ENCODE measurements at regions not wholly inside any gene's neighbourhood (a gene's known extent, or its start where the extent isn't known, plus 50 kb on each side); places are given as distances from the start of the nearest gene placed in this dataset.

DNA sequence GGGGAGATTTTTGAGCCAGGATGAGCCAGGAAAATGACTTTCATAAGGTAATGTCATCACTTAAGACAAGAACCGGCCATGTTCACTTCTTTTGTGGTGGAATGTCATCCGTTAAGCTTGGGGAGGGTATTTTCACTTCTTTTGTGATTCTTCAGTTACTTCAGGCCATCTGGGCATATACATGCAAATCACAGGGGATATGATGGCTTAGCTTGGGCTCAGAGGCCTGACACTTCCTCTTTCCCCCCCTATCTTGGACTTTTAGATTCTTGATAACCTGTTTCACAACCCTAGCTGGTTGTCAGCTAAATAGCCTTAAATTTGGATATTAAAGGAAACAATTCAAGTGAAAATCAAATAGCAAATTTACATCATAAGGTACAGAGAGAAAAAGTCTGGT, 986.0 kb downstream of the NLGN4Y start:
- no peak for DNase-seq (ENCODE audit: low read depth in 2 of 2)

DNA sequence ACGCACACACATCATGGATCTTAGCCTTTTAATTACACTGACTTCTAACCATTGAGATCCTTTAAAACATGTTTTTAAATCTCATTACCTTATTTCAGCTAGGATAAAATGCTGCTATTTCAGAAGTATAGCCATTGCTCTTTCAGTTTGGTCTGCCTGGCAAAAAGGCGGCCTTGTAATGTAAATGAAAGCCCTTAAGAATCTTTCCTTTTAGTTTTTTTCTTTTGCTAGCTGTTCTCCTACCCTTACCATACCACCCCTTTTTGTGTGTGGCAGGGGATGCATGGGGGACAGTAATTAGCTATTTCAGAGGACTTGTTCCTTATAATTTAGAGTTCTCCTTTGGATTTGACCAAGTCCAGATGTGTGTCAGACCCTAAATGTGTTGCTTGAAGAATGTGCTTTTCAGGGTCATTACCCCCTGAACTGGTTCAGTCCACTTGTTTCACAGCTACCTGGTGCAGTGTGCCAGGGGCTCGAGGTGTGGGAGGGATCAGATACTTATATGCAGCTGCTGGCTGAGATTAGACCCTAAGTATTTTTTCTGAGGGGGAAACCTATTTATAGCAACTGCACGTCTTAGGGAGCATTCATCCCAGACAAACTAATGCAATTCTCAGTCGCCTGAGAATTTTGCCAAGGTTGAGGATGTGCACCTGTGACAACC, 986.8 kb downstream of the NLGN4Y start:
- no peak for DNase-seq (ENCODE audit: low read depth in 2 of 2)

DNA sequence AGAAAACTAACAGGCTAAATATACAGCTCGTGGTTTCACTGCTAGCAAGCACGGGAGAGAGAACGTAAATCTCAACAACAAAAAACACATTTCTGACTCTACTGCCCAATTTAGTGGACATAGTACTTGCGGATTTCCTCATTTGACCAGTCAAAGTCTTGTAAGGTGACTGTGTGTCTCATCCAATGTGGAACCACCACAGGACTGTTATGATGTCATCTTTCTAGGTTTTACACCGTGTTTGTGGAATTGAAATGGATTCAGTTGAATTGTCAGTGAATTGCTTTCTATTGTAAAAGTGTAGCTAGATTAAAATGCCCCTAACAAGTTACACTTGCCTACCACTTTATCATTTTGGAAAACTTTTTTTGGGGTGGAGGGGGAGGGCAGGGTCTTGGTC, 1010.8 kb downstream of the NLGN4Y start:
- DNase-seq (ENCODE audit: low read depth in 2 of 2), result no peak

DNA sequence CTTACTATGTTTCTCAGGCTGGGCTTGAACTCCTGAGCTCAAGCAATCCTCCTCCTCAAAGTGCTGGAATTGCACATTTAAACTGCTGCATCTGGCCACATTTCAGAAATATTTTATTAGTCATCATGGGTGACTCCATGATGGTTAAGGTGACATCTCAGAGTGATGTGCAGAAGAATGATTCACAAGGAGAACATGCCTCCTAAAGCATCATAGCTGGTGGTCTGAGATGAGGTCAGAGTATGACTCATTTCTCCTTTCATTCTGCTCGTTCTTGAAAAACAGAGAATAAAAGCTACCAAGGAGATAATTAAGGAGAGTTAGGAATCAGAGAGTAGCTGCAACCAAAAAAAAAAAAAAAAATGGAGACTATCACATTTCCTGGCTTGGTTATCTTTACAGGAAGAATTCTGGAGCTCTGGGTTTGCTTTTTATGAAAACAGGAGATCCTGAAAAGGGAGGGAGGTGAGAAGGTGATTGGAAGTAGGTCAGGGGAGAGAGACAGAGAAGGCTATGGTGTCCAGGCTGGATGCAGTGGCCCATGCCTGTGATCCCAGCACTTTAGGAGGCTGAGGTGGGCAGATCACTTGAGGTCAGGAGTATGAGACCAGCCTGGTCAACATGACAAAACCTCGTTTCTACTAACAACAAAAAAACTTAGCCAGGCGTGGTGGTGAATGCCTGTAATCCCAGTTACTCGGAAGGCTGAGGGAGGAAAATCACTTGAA, 1011.6 kb downstream of the NLGN4Y start:
- DNase-seq (ENCODE audit: low read depth in 2 of 2), result no peak

DNA sequence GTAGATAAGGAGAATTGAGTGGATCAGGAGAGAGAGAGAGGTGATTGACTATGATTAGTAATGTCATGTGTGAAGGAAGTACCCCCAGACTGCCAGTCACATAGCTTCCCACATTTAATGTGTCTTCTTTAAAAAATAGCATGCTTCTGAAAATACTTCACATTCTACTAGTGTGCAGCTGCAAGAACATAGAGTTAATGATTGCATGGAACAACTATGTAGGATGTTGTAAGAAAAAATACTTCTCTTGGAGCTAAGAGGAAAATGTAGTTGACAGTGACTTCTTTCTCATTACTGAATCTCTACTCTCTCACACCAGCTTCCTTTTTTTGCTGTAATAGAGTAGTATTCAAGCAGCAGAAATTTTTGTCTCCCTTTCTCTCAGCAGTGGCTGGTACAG, 1016.2 kb downstream of the NLGN4Y start:
- no peak for DNase-seq (ENCODE audit: low read depth in 2 of 2)

DNA sequence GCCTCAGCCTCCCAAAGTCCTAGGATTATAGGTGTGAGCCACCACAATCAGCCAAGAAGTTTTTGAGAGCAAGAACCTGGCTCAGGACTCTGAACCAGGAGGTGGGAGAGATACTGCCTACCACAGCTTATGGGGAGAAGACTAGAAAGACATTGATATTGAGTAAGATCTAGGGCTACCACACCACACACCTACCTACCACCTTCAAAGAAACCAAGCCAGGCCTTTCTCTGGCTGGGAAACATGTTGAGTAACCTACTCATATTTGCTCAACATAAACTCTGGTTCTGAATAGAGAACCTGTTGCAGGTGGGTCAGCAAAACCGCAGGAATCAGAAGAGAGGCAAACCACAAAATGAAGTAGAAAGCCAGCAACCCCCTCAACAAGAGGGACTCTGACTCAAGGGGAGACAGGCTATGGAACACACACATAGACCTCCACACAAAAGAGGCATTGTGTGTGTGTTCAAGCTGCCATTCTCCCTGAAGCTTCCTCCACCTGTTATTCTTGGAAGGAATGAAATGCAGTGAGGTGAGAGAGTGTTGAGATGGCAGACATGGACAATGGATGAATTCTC, 1021.9 kb downstream of the NLGN4Y start:
- DNase-seq (ENCODE audit: low read depth in 2 of 2), result no peak

DNA sequence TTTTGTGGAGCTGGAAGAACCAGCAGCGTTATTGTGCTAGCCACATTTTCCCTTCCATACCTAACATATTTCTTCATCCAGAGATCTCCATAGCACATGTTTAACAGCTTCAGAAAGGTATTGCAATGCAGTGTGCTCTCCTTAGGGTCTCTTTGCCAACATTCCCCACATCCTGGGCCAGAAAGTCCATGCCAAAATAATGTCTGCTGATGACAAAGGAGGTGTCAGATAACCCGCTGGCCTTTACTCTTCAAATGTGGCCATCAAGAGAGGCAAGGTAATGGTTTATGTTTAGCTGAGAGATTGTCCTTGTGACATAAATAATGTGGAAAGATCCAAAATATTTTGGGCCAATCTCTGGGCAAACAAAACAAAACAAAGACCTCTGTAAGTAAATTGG, 1027.7 kb downstream of the NLGN4Y start:
- no peak for DNase-seq (ENCODE audit: low read depth in 2 of 2)

DNA sequence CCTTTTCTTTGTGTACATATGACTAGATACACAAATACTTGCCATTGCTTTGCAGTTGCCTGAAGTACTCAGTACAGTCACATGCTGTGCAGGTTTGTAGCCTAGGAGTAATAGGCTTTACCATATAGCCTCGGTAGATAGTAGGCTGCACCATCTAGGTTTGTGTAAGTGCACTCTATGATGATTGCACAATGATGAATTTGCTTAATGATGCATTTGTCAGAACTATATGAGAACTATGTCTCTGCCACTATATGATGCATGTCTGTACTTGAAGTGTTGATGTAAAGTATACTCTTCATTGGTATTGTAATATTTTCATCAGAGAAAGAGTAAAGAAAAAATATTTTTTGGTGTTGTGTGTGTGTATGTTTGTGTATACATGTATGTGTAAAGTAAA, 1030.7 kb downstream of the NLGN4Y start:
- DNase-seq (ENCODE audit: low read depth in 2 of 2), result no peak

DNA sequence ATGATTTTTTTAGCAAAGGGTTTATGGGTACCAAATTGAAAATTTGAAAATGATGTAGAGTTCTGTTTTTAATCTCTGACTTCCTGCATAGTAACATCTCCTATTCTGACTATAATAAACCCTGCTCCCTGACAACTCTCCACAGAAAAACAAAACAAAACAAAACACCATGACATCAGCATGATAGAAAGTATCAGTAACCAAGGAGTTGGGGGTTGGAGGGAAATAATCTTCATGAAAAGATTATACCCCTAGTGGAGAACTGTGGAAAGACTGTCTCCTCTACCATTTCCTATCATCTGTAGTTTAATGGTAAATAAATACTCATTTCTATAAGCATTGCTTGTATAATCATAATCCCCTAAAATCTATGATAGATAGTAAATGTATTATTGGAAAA, 1034.8 kb downstream of the NLGN4Y start:
- no peak for DNase-seq (ENCODE audit: low read depth in 2 of 2)

DNA sequence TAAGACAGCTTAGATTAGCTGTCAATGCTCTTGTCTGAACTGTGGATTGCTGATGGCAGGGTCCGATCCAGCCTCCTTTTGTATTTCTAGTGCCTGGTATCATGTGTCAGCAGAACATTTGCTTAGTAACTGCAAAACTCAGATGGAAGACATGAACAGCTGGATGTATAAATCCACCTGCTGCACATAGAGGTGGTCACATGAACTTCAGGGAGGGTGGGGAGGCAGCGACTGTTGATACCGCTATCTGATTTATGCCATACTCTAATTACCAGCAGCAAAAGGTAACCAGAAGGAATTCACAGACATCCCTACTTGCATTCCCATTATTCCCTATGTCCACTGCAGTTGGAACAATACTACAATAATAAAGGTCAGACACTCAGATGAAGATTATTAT, 1036.5 kb downstream of the NLGN4Y start:
- no peak for DNase-seq (ENCODE audit: low read depth in 2 of 2)

DNA sequence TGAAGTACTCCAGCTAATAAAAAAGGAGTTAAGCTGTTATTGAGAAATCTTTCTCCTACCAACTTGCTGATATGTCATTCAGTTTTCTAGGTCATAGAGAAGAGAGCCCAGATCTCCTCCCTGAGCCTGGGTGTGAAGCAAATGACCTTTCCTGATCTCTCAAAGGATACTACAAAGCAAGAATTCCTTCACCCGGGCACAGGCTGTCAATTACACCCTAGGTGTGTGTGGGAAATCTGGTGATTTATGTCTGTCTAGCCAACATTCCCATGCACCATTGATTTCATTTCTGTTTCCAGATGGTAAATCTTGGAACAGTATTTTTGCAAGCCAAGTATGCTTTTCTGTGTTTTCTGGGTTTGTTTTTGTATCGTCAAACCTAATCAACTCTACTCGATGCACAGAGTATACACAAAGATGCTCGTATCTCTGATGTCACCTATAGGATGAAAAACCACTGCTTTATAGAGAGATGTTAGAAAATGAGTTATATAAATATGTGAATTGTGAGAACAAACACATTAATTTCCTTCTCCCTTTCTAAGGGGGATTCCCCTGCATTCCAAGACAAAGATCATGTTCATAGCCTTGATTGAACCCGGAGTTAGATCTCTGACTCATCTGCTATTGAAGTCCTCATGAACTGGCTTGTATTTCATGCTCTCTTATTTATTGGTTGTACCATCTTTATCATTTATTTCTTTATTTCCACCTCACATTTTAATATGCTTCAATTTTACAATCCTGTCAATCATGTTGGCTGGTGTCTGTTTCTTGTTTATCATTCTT, 1037.4 kb downstream of the NLGN4Y start:
- DNase-seq (ENCODE audit: low read depth in 2 of 2), result no peak

DNA sequence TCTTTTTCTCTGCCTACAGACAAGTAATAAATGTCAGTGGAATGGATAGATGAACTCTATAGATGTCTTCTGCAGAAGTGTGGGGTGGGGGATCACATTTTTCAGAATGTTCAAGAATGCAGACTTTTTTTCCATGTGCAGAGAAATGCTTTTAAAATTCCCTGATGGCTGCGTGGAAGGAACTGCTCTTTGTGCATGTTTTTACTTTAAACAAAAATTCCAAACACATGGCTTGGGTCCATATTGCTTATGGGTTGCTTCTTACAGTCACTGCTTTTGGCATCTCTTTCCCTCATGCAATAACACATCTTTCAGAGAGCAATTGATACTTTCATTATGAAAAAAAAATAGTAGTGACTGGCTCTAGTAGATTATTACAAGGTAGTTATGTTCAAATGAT, 1053.6 kb downstream of the NLGN4Y start:
- no peak for DNase-seq (ENCODE audit: low read depth in 2 of 2)

DNA sequence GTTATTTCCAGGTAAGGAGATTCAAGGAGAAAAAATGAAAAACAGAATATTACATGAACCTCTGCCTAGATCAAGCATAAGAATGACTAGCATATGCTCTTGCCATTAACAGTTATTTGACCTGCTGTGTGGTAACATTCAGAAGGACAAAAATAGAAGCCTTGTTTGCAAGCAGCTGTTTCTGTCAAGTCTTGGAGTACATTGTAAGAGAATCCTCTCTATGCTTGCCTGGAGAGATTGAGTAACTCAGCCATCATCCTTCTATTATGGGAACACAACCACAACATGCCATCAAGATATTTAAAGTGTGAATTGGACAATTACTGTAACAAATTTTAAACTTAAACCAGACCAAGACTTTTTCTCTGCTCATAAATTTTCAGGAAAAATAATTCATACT, 1054.4 kb downstream of the NLGN4Y start:
- no peak for DNase-seq (ENCODE audit: low read depth in 2 of 2)

DNA sequence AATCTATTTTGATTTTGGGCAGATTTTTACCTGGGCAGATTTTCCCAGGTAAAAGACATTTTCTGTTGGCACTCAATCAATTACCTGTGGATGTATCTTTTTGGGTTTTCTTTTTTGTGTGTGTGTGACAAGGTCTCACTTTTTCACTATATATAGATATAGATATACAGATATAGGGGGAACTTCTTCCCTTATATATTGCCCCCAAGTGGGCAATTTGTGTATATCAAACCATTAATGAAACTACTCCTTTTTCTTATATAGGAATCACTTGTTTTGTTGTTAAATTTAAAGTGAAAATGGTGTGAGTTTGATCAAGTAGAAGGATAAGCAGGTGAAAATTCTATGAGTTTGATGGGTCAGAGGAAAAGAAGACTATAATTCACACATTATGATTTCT, 1054.9 kb downstream of the NLGN4Y start:
- no peak for DNase-seq (ENCODE audit: low read depth in 2 of 2)

DNA sequence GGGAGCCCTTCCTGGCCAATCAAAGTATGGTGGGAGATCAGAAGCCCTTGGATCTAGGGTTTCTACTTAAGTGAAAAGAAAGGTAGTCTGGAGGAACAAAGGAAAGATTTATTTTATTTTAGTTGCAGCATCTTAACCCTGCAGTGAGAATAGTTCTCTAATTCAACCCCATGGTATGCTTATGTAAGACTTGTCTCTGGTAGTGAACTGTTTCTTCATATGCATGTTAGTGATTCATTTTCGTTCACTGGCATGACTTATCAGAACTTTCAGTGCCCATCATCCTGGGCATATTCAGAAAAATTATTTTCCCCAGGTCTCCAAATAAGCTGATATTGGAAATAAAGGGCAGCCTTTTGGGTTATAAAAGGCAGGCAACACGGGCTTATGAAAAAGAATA, 1058.8 kb downstream of the NLGN4Y start:
- no peak for DNase-seq (ENCODE audit: low read depth in 2 of 2)

DNA sequence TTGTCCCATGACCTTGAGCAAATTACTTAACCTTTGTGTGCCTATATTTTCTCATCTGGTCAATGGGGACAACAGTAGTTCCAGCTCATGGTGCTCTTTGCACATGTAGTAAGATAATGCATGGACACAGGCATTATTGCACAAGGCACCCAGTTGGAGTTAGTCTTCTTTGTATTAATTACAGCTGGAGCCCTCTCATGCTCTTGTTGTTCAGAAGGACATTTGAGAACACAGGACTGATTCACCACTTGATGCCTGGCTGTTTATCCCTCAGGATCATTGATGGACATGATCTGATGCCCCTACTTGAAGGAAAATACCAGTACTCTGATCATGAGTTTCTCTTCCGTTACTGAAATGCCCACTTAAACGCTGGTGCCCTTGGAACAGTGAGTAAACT, 1068.6 kb downstream of the NLGN4Y start:
- no peak for DNase-seq (ENCODE audit: low read depth in 2 of 2)

DNA sequence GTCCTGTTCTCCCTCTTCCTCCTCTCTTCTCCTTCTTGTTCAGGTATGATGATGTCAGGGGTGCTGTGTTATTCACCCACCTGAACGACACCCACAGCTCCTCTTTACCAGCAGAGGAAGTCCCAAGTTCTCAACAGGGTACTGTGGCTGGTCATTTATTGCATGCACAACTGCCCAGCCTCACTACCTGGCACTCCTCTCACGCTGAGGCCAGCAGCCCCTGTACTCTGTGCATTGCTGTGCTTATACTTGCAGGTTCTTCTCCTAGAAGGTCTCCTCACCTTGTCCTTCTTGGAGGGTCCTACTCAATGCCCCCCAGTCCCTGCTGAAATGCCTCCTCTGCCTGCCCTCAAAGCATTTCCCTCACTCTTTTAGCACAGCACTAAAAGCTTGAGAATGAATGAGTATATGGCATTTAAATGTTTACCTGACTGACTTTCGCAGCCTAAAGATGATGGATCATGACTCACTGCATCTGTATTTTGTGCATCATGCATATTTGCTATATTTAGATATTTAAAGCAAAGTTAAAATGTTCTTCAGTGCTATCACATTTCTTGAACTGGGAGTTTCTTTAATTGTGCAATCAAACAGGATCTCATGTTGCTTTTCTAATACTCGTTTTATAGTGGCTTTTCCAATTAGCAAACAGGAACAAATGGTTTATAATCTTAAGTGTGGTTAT, 1069.3 kb downstream of the NLGN4Y start:
- no peak for DNase-seq (ENCODE audit: low read depth in 2 of 2)

DNA sequence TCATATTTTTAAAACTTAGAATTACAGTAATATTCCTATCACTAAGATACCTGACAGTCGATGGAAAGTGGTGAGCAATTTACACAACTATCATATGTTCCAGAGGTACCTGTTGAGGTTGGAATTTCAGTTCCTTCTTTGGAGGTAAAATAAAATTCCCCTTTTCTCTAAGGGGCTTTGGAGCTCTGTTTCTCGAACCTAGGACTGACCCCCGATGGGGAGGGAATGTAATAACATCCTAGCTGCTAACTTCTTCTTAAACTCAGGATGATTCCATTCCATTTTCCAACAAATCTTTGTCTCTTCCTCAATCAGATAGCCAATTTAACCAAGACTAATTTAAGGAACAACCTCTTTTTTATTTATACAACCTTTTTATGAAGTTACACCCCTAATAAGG, 1069.8 kb downstream of the NLGN4Y start:
- no peak for DNase-seq (ENCODE audit: low read depth in 2 of 2)

DNA sequence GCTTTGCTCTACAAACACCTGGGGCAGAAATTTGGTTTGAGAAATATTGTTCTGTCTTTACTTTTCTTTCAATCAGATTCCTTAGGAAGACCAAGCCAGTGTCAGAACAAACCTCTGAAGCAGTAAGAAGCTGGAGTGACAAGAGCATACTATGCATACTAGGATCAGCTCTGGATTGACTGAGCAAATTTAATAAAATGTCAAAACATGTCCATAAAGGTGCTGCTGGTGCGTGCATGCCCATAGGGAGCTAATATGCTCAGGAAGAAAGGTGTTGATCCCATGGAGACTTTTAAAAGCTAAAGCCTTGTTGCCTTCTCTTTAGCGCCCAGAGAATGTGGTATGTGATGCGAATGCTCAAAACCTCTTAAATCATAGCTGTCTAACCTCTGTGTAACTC, 1076.2 kb downstream of the NLGN4Y start:
- no peak for DNase-seq (ENCODE audit: low read depth in 2 of 2)

DNA sequence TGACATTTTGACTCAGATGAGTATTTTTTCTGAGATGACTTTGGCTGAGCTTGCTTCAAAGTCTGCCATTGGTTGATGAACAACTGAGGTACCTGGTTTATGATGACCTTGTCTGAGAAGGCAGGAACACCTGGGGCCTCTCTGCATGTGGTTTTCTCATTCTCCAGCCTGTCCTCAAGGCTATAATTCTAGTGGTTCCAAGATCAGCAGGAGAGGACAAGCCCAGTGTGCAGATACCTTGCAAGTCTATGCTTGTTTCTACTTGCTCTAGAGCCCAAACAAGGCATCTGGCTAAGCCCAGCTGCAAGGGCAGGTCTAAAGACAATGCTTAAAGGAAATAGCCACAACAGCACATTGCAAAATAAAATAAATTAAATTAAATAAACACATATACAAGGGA, 1100.0 kb downstream of the NLGN4Y start:
- DNase-seq (ENCODE audit: low read depth in 2 of 2), result no peak

DNA sequence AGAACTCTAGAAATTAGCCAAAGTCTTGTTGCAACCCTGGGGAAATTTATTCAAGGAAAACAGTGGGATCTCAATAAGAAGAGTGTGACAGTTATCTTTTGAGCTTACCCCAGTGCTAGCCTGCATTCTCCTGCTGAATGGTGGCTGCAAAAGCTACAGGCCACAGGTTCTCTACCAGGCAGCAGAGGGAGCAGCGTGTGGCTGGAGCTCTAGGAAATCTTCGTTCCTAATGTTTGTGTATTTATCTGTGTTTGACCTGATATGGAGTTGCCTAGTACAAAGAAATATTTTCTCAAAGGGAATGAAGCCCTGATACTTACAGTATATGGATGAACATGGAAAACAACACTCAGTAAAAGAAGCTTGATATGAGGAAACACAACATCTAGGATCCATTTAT, 1100.6 kb downstream of the NLGN4Y start:
- no peak for DNase-seq (ENCODE audit: low read depth in 2 of 2)

DNA sequence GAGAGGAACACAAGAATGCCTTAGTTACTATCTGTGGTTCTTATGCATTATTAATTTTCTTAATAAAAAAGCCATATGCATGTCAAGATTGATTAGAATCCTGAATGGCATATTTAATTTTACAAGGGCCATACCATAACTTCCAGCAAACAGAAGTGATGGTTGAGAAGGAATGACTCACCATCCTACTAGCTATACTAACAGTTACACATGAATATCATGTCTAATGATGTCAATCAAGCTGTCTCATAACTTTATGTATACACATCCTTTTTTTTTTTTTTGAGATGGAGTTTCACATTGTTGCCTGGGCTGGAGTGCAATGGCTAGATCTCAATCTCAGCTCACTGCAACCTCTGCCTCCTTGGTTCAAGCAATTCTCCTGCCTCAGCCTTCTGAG, 1123.9 kb downstream of the NLGN4Y start:
- no peak for DNase-seq (ENCODE audit: low read depth in 2 of 2)
